K562 (cell line): ENCODE measurements at regions not wholly inside any gene's neighbourhood (a gene's known extent, or its start where the extent isn't known, plus 50 kb on each side); places are given as distances from the start of the nearest gene placed in this dataset.

Experiments used
- ATAC-seq: fragments of 200-7000 bp; cut with Tn5 transposase; 3 replicates; pipeline ENCODE4 v1.9.1; 2020; ENCODE audit warnings: moderate library complexity
- BruUV-seq: library from RNA; stranded (reverse); fragments of 400-500 nt; replicated peaks from 2 replicates; lab custom pipeline; 2021; lab: Mats Ljungman, UMichigan
- CTCF ChIA-PET: fragments of 300-600 bp; formaldehyde crosslinking; extraction: SDS; loops from one replicate; lab custom pipeline; 2021; ENCODE audit warnings: low intra/inter-chr PET ratio; lab: Yijun Ruan, JAX
- POLR2A ChIA-PET: fragments of 300-600, 350-650 bp; sonication (Branson Sonifier 250); formaldehyde crosslinking; extraction: SDS; loops from one replicate; lab custom pipeline; 2021; ENCODE audit warnings: antibody characterized with exemption, inconsistent platforms; lab: Yijun Ruan, JAX
- DNase-seq, 4 experiments: peaks; one replicate each; pipeline versions ENCODE4 v3.0.0 to v3.0.0-alpha.2; 2011 to 2018; ENCODE audit warnings: low spot score in 3 of 4, mixed read lengths in 3 of 4; ENCODE audit errors: extremely low read depth in 1 of 4
- FAIRE-seq: peaks from 2 replicates; lab custom pipeline; 2011; peaks lifted over from hg19 to GRCh38; lab: Jason Lieb, UNC
- H2AFZ ChIP-seq: 2 replicates; pipeline ENCODE4 v1.6.0; 2011; ENCODE audit warnings: low read depth, low read length, control low read depth, inconsistent platforms
- H3K27ac ChIP-seq: fragments of 200-600 bp; 3 replicates; pipeline ENCODE4 v1.8.0; 2011; ENCODE audit warnings: low read depth, mild to moderate bottlenecking, control low read depth, inconsistent platforms, low read length, moderate library complexity, mixed read lengths; ENCODE audit errors: extremely low read depth
- H3K27me3 ChIP-seq, 2 experiments: fragments of 300-600 bp in 1 of 2; 2 replicates in 1 of 2; 3 replicates in 1 of 2; pipeline versions ENCODE4 v1.6.0 to v1.8.0; 2011; ENCODE audit warnings: inconsistent platforms in 2 of 2, low read length in 2 of 2, mild to moderate bottlenecking in 1 of 2, mixed read lengths in 1 of 2, moderate library complexity in 1 of 2; ENCODE audit not compliant: control insufficient read depth in 2 of 2, insufficient read depth in 2 of 2
- H3K36me3 ChIP-seq: fragments of 300-600 bp; 3 replicates; pipeline ENCODE4 v1.8.0; 2011; ENCODE audit warnings: mild to moderate bottlenecking, low read length, inconsistent platforms; ENCODE audit not compliant: control insufficient read depth, insufficient read depth
- H3K4me1 ChIP-seq, 2 experiments: fragments of 200-600 bp in 1 of 2; replicated peaks in 1 of 2; 2 replicates in 1 of 2; 3 replicates in 1 of 2; pipeline versions ENCODE4 v1.5.1 to v1.8.0; 2011; ENCODE audit warnings: inconsistent platforms in 2 of 2, low read length in 2 of 2, mild to moderate bottlenecking in 1 of 2, mixed read lengths in 1 of 2, moderate library complexity in 1 of 2; ENCODE audit not compliant: control insufficient read depth in 2 of 2, insufficient read depth in 2 of 2
- H3K4me2 ChIP-seq: 2 replicates; pipeline ENCODE4 v1.6.1; 2011; ENCODE audit warnings: low read length, control low read depth, inconsistent platforms, mixed read lengths; ENCODE audit not compliant: insufficient read depth
- H3K4me3 ChIP-seq: fragments of 200-600 bp; sonication (generic), shearing (Covaris generic); 2 replicates; pipeline ENCODE4 v1.5.1; 2016; ENCODE audit warnings: control low read depth, inconsistent platforms
- H3K79me2 ChIP-seq: fragments of 200-600 bp; 3 replicates; pipeline ENCODE4 v1.8.0; 2011; ENCODE audit warnings: low read length, inconsistent platforms; ENCODE audit not compliant: control insufficient read depth, insufficient read depth
- H3K9ac ChIP-seq, 2 experiments: 2 replicates each; pipeline versions ENCODE4 v1.6.0 to v1.6.1; 2011; ENCODE audit warnings: low read depth in 2 of 2, low read length in 2 of 2, control low read depth in 1 of 2, inconsistent platforms in 1 of 2, mild to moderate bottlenecking in 1 of 2, mixed read lengths in 1 of 2; ENCODE audit not compliant: insufficient read depth in 1 of 2
- H3K9me1 ChIP-seq: one replicate; pipeline ENCODE4 v1.6.0; 2011; ENCODE audit warnings: inconsistent platforms, mild to moderate bottlenecking, low read length, moderate library complexity; ENCODE audit not compliant: control insufficient read depth, insufficient read depth
- H3K9me3 ChIP-seq: replicated peaks from 2 replicates; pipeline ENCODE4 v1.5.1; 2011; ENCODE audit warnings: low read depth, low read length, inconsistent platforms; ENCODE audit not compliant: control insufficient read depth, insufficient read depth
- H4K20me1 ChIP-seq: replicated peaks from 2 replicates; pipeline ENCODE4 v1.6.1; 2011; ENCODE audit warnings: low read length, inconsistent platforms, mixed read lengths; ENCODE audit not compliant: control insufficient read depth, insufficient read depth
- CREB1 ChIP-seq, 2 experiments: sonication (generic) in 1 of 2; formaldehyde crosslinking in 1 of 2; IDR thresholded peaks; 2 replicates each; pipeline versions ENCODE4 v1.6.1 to v1.8.0; 2012 to 2022; ENCODE audit warnings: inconsistent platforms in 1 of 2, mild to moderate bottlenecking in 1 of 2, missing genetic modification reagents in 1 of 2, moderate library complexity in 1 of 2
- DPF2 ChIP-seq: fragments of 450-650 bp; IDR thresholded peaks from 2 replicates; pipeline ENCODE4 v1.6.1; 2016
- ETS2 ChIP-seq: IDR thresholded peaks from 2 replicates; pipeline ENCODE4 v1.6.1; 2016; ENCODE audit warnings: borderline replicate concordance, missing genetic modification characterization, mild to moderate bottlenecking, moderate library complexity, missing compliant biosample characterization; ENCODE audit not compliant: poor library complexity, severe bottlenecking
- HIVEP1 ChIP-seq: fragments of 250-450 bp; sonication (Bioruptor Pico); IDR thresholded peaks from 2 replicates; pipeline ENCODE4 v1.4.0; 2020; ENCODE audit warnings: mild to moderate bottlenecking
- NFRKB ChIP-seq: fragments of 450-650 bp; IDR thresholded peaks from 2 replicates; pipeline ENCODE4 v1.6.1; 2016; ENCODE audit warnings: low read depth
- RBM25 ChIP-seq: fragments of 200-400 bp; formaldehyde crosslinking; IDR thresholded peaks from 2 replicates; pipeline ENCODE4 v1.6.1; 2018; ENCODE audit warnings: low read length, low read depth, moderate library complexity; ENCODE audit not compliant: severe bottlenecking
- RCOR1 ChIP-seq, 2 experiments: IDR thresholded peaks; 2 replicates each; pipeline ENCODE4 v1.6.1; 2012; ENCODE audit warnings: low read depth in 2 of 2, low read length in 2 of 2, borderline replicate concordance in 1 of 2, improper control_type of control experiment in 1 of 2
- STAT6 ChIP-seq: sonication (generic); formaldehyde crosslinking; IDR thresholded peaks from 2 replicates; pipeline ENCODE4 v1.8.1; 2023; ENCODE audit warnings: mild to moderate bottlenecking, missing genetic modification reagents
- TGIF2 ChIP-seq: sonication (generic); formaldehyde crosslinking; IDR thresholded peaks from 2 replicates; pipeline ENCODE4 v1.8.1; 2022; ENCODE audit warnings: mild to moderate bottlenecking, missing genetic modification reagents, moderate library complexity
- ZNF165 ChIP-seq: fragments of 250-450 bp; sonication (Bioruptor Pico); IDR thresholded peaks from 2 replicates; pipeline ENCODE4 v1.4.0; 2020; ENCODE audit warnings: borderline replicate concordance
- ZNF274 ChIP-seq: IDR thresholded peaks from 2 replicates; pipeline ENCODE4 v1.6.1; 2011; ENCODE audit warnings: low read depth, mild to moderate bottlenecking, low read length, moderate library complexity, borderline replicate concordance
- ZNF311 ChIP-seq: fragments of 250-450 bp; sonication (Bioruptor Pico); IDR thresholded peaks from 2 replicates; pipeline ENCODE4 v1.4.0; 2020; ENCODE audit warnings: mild to moderate bottlenecking, moderate library complexity
- ZNF76 ChIP-seq: fragments of 250-450 bp; sonication (Bioruptor Pico); IDR thresholded peaks from 2 replicates; pipeline ENCODE4 v1.4.0; 2020; ENCODE audit warnings: mild to moderate bottlenecking, moderate library complexity, borderline replicate concordance
- ZNF778 ChIP-seq: fragments of 450-650 bp; formaldehyde crosslinking; IDR thresholded peaks from 2 replicates; pipeline ENCODE4 v1.4.0; 2020; ENCODE audit warnings: mild to moderate bottlenecking, moderate library complexity
- ZSCAN29 ChIP-seq: fragments of 450-650 bp; IDR thresholded peaks from 2 replicates; pipeline ENCODE4 v1.6.1; 2017
- WGBS: fragments of 100-300 bp; shearing (Covaris generic); methylation state at CpG from one replicate; pipeline ENCODE4 v1.1.6; 2016; ENCODE audit warnings: low coverage, mixed read lengths; ENCODE audit not compliant: insufficient coverage; ENCODE audit errors: missing lambda C conversion rate; 5-methylcytosine and 5-hydroxymethylcytosine counted together
- in situ Hi-C: fragments of 300-500 bp; cut with MboI; formaldehyde crosslinking; loops from 4 replicates; pipeline ENCODE4 v1.15.0; 2018; ENCODE audit warnings: inconsistent platforms, mixed read lengths
- intact Hi-C: fragments of 100-400 bp; cut with micrococcal nuclease; formaldehyde crosslinking; loops from 2 replicates; pipeline ENCODE4 v1.14.2; 2022

- Histone ChIP-seq H3K27me3 (peaks cover 2 to 3% of the 10 kb centered on the region in 2 experiments; a peak in 2 of 5 replicates), H3K4me3 (no peak overlapping the region), H4K20me1 (no peaks in the 10 kb centered on the region), H3K27ac (no peak overlapping the region), H3K79me2 (no peaks in the 10 kb centered on the region), H3K4me1 (no peaks in the 10 kb centered on the region), H3K36me3 (no peaks in the 10 kb centered on the region), H3K9ac (no peak overlapping the region), H2AFZ (no peak overlapping the region), H3K9me3 (no peaks in the 10 kb centered on the region), H3K9me1 (no peaks in the 10 kb centered on the region), H3K4me2 (no peak overlapping the region)
- FAIRE-seq (no peak), ATAC-seq (no peak), DNase-seq (no peak)
- intact Hi-C loops (no loop called here), in situ Hi-C loops (no loop called here)
- ChIA-PET CTCF (no interaction called here), POLR2A (no interaction called here)
- no peak for TF ChIP-seq DPF2
- no peak for TF ChIP-seq ZNF76 (CRISPR knock-in tag)
- BruUV-seq = no TSS peak
- 0% methylated on average over 4 of the region's 4 CpGs for WGBS
Observed at GRCh38 chr16:73107371-73107770, 59.4 kb upstream of the ZFHX3 start.

- ATAC-seq (no peak), DNase-seq (no peak), FAIRE-seq (no peak)
- no TSS peak for BruUV-seq
- in situ Hi-C loops = no loop called here
- Histone ChIP-seq H3K27me3 (peaks cover 2 to 3% of the 10 kb centered on the region in 2 experiments; a peak in 2 of 5 replicates), H2AFZ (no peak overlapping the region), H3K9me1 (no peaks in the 10 kb centered on the region), H3K4me1 (no peaks in the 10 kb centered on the region), H3K9me3 (no peaks in the 10 kb centered on the region), H3K4me3 (no peak overlapping the region), H3K36me3 (no peaks in the 10 kb centered on the region), H3K9ac (no peak overlapping the region), H3K4me2 (no peak overlapping the region), H3K79me2 (no peaks in the 10 kb centered on the region), H4K20me1 (no peaks in the 10 kb centered on the region), H3K27ac (no peak overlapping the region)
- intact Hi-C loops = no loop called here
- POLR2A ChIA-PET = no interaction called here
- 0% methylated on average over 6 of the region's 6 CpGs for WGBS
- CTCF ChIA-PET = no interaction called here
- TF ChIP-seq RCOR1 (IDR thresholded peaks at IDR 0.05; ENCODE audit: borderline replicate concordance in 1 of 2, low read depth in 2 of 2, low read length in 2 of 2) = no peak
- no peak for TF ChIP-seq RBM25
- no peak for TF ChIP-seq CREB1 (IDR thresholded peaks at IDR 0.05)
- TF ChIP-seq CREB1 (CRISPR knock-in tag; IDR thresholded peaks at IDR 0.05) = no peak
- TF ChIP-seq ZNF274 = no peak
- TF ChIP-seq ETS2 = no peak
- TF ChIP-seq ZNF778 (CRISPR knock-in tag) = no peak
- no peak for TF ChIP-seq ZNF311 (CRISPR knock-in tag)
- TF ChIP-seq NFRKB = no peak
- TF ChIP-seq STAT6 = no peak
- no peak for TF ChIP-seq ZSCAN29
- no peak for TF ChIP-seq TGIF2 (CRISPR knock-in tag)
- TF ChIP-seq ZNF165 (CRISPR knock-in tag) = no peak
- TF ChIP-seq HIVEP1 (CRISPR knock-in tag) = no peak
Observed at GRCh38 chr16:73106329-73107034, 58.6 kb upstream of the ZFHX3 start.
